ENCODE measurements at regions not wholly inside any gene's neighbourhood (a gene's known extent, or its start where the extent isn't known, plus 50 kb on each side); places are given as distances from the start of the nearest gene placed in this dataset.

DNA sequence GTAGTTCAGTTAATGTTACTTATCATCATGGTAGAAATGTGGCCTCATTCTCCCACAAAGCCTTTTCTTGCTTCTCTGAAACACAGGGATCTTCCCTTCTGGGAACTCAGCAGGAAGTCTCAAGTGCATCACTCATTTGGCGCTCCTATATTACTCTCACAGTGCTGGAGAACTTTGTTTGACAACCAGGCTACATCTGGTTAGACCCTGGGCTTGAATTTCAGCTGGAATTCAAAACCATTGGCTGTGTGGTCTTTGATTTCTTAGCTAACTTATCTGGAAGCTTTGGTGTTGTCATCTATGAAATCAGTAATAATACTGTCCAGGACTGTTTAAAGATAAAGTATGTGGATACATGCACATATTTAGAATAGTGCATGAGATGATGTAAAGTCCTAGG lies 1777.1 kb downstream of the MAT2B start:
- Histone ChIP-seq H3K36me3 (ENCODE audit: low read length) (no peaks in the 10 kb centered on the region), H4K20me1 (ENCODE audit: low read depth, low read length) (no peaks in the 10 kb centered on the region), H3K9me2 (replicated peaks; ENCODE audit: insufficient read depth, low read length) (no peaks in the 10 kb centered on the region), H3K4me2 (ENCODE audit: low read depth, low read length, poor library complexity, severe bottlenecking) (no peak overlapping the region), H3K79me2 (ENCODE audit: insufficient read depth, low read length) (no peaks in the 10 kb centered on the region), H3K9ac (ENCODE audit: low read length) (no peak overlapping the region), H3K4me3 (ENCODE audit: insufficient read depth, low read length, poor library complexity, severe bottlenecking) (no peak overlapping the region), H3K27ac (ENCODE audit: low read depth, low read length) (no peak overlapping the region), H3K27me3 (ENCODE audit: low read length) (no peaks in the 10 kb centered on the region), H3K9me3 (ENCODE audit: insufficient read depth, low read length) (no peaks in the 10 kb centered on the region), H3F3A (ENCODE audit: insufficient read depth) (no peaks in the 10 kb centered on the region), H2AFZ (ENCODE audit: low read depth, low read length, severe bottlenecking) (no peak overlapping the region)
- TF ChIP-seq, protein P1, sequence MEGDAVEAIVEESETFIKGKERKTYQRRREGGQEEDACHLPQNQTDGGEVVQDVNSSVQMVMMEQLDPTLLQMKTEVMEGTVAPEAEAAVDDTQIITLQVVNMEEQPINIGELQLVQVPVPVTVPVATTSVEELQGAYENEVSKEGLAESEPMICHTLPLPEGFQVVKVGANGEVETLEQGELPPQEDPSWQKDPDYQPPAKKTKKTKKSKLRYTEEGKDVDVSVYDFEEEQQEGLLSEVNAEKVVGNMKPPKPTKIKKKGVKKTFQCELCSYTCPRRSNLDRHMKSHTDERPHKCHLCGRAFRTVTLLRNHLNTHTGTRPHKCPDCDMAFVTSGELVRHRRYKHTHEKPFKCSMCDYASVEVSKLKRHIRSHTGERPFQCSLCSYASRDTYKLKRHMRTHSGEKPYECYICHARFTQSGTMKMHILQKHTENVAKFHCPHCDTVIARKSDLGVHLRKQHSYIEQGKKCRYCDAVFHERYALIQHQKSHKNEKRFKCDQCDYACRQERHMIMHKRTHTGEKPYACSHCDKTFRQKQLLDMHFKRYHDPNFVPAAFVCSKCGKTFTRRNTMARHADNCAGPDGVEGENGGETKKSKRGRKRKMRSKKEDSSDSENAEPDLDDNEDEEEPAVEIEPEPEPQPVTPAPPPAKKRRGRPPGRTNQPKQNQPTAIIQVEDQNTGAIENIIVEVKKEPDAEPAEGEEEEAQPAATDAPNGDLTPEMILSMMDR (IDR thresholded peaks at IDR 0.05; ENCODE audit: insufficient read depth, low read length, poor library complexity, severe bottlenecking): no peak
- TF ChIP-seq EZH2phosphoT487 (conservative IDR thresholded peaks at IDR 0.05; ENCODE audit: low read length): no peak

DNA sequence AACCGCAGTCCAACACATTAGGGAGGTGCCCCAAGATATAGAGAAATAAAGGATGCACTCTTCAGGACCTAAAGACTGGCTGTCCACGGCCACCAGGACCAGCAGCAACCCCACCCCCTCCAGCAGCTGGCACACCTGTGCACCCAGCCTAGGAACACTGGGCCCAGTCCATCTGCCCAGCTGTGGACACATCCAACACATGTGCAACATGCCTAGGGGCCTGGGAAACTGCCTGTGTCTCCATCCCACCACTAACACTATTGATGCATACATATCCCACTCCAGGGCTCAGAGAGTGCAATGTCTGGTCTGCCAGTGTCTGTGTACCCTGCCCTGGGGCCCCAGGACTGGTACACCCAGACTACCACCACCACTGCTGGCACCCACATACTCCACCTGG lies 1781.3 kb downstream of the MAT2B start:
- H2AFZ ChIP-seq (ENCODE audit: low read depth, low read length, severe bottlenecking): no peak overlapping the region
- no peaks in the 10 kb centered on the region for H3K27me3 ChIP-seq (ENCODE audit: low read length)
- no peak overlapping the region for H3K27ac ChIP-seq (ENCODE audit: low read depth, low read length)
- H3K9me2 ChIP-seq (replicated peaks; ENCODE audit: insufficient read depth, low read length): no peaks in the 10 kb centered on the region
- H3K36me3 ChIP-seq (ENCODE audit: low read length): no peaks in the 10 kb centered on the region
- no peak overlapping the region for H3K4me2 ChIP-seq (ENCODE audit: low read depth, low read length, poor library complexity, severe bottlenecking)
- TF ChIP-seq EZH2phosphoT487 (conservative IDR thresholded peaks at IDR 0.05; ENCODE audit: low read length): no peak
- TF ChIP-seq, protein P1 (IDR thresholded peaks at IDR 0.05; ENCODE audit: insufficient read depth, low read length, poor library complexity, severe bottlenecking): no peak
- H3K79me2 ChIP-seq (ENCODE audit: insufficient read depth, low read length): no peaks in the 10 kb centered on the region
- H4K20me1 ChIP-seq (ENCODE audit: low read depth, low read length): no peaks in the 10 kb centered on the region
- no peaks in the 10 kb centered on the region for H3F3A ChIP-seq (ENCODE audit: insufficient read depth)
- H3K9ac ChIP-seq (ENCODE audit: low read length): no peak overlapping the region
- H3K4me3 ChIP-seq (ENCODE audit: insufficient read depth, low read length, poor library complexity, severe bottlenecking): no peak overlapping the region
- H3K9me3 ChIP-seq (ENCODE audit: insufficient read depth, low read length): no peaks in the 10 kb centered on the region

DNA sequence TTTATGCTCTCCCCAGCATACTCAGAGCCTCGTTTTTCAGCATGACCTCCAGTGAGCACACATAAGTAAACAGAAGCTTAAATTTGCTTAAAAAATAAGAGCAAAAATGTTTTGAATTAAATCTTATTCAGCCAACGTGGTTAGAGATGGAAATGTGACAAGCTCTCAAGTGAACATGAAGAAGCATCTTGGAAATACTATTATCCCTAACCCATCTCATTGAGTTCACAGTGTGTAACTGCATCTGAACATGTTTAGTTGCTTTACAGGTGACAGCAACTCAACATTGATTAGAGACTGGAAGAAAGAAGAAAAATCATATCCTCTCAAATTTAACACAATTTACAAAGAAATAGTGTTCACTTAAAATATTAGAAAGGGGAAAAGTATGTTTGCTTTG lies 1785.1 kb downstream of the MAT2B start:
- Histone ChIP-seq H3K79me2 (ENCODE audit: insufficient read depth, low read length) (no peaks in the 10 kb centered on the region), H3K9ac (ENCODE audit: low read length) (no peak overlapping the region), H3K9me3 (ENCODE audit: insufficient read depth, low read length) (no peaks in the 10 kb centered on the region), H2AFZ (ENCODE audit: low read depth, low read length, severe bottlenecking) (no peak overlapping the region), H3K36me3 (ENCODE audit: low read length) (no peaks in the 10 kb centered on the region), H3K27me3 (ENCODE audit: low read length) (no peaks in the 10 kb centered on the region), H3K27ac (ENCODE audit: low read depth, low read length) (no peak overlapping the region), H3F3A (ENCODE audit: insufficient read depth) (no peaks in the 10 kb centered on the region), H4K20me1 (ENCODE audit: low read depth, low read length) (no peaks in the 10 kb centered on the region), H3K4me2 (ENCODE audit: low read depth, low read length, poor library complexity, severe bottlenecking) (no peak overlapping the region), H3K4me3 (ENCODE audit: insufficient read depth, low read length, poor library complexity, severe bottlenecking) (no peak overlapping the region), H3K9me2 (replicated peaks; ENCODE audit: insufficient read depth, low read length) (no peaks in the 10 kb centered on the region)
- TF ChIP-seq, protein P1 (IDR thresholded peaks at IDR 0.05; ENCODE audit: insufficient read depth, low read length, poor library complexity, severe bottlenecking): no peak
- no peak for TF ChIP-seq EZH2phosphoT487 (conservative IDR thresholded peaks at IDR 0.05; ENCODE audit: low read length)

Measured in SU-DHL-6 (cell line).